ENCODE measurements at regions not wholly inside any gene's neighbourhood (a gene's known extent, or its start where the extent isn't known, plus 50 kb on each side); places are given as distances from the start of the nearest gene placed in this dataset.
"Not testable (repeated sequence)": the region's sequence is repeated elsewhere in the genome, so short reads cannot be mapped to it uniquely, and the experiment has no call there.

DNA sequence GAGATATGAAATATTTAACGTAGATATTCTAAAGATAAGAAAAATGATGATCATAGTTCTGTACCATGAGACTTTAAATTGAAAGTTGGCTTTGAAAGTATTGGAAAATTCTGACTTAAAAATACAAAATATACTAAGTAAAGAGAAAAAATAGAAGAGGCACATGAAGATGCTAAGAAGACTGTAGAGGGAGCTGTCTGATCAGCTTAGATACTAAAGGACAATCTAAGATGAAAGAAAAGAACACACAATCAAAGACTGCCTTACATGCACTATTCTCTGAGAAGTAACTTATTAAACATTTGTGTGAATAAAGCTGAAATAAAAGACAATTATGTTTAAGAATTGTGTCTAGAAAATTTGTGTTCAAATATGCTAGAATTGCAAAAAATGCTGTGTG is 55.1 kb downstream of the RBMXL2 start:
- no peak for DNase-seq (ENCODE audit: extremely low spot score)
- ChIA-PET POLR2A (no interaction called here), CTCF (interaction anchor here (1.0 to 1.9 kb wide), 4 partner anchors 134 to 522 kb away, joined by 3 to 7 read pairs (median 4); no protein-coding TSS in a partner anchor)
- TF ChIP-seq FOXM1 (IDR thresholded peaks at IDR 0.05; ENCODE audit: borderline replicate concordance) (no peak), SP1 (IDR thresholded peaks at IDR 0.05) (no peak), CTBP1 (IDR thresholded peaks at IDR 0.05; ENCODE audit: borderline replicate concordance) (no peak), LEF1 (IDR thresholded peaks at IDR 0.05; ENCODE audit: borderline replicate concordance) (no peak), ZNF384 (IDR thresholded peaks at IDR 0.05) (no peak), BHLHE40 (IDR thresholded peaks at IDR 0.05; ENCODE audit: borderline replicate concordance) (no peak), ARNT (IDR thresholded peaks at IDR 0.05) (no peak), HDGF (IDR thresholded peaks at IDR 0.05; ENCODE audit: borderline replicate concordance) (no peak)

DNA sequence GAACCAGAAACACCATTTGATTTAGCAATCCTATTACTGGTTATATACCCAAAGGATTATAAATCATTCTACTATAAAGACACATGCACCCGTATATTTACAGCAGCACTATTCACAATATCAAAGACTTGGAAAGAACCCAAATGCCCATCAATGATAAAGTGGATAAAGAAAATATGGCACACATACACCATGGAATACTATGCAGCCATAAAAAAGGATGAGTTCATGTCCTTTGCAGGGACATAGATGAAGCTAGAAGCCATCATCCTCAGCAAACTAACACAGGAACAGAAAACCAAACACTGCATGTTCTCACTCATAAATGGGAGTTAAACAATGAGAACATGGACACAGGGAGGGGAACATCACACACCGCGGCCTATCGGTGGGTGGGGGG is 61.3 kb downstream of the RBMXL2 start:
- CTCF ChIA-PET; POLR2A ChIA-PET; DNase-seq (ENCODE audit: extremely low spot score): not testable (repeated sequence)

DNA sequence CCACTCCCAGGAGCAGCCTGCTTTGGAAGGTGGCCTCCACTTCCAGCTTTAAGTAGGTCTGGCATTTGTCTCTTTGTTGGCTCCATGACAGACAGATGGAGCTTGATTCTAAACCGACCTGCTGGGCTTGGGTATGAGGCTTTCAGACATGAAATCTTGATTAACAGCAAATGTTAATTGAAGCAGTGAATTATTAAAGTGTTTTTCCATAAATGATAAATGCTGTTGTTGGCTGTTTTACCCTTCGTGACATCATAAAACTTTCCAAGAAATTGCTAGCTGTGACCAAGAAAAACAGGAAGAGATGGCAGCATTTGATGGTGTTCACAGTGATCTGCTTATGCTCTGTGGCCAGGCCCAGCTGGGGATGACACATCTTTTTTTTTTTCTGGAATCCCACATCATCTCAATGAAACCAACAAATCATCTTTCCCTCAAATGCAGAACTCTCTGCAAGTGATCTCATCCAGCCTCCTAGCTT is 66.1 kb downstream of the RBMXL2 start:
- CTCF ChIA-PET = interaction anchor here (1.2 kb wide), 1 partner anchor 11 kb away, joined by 4 read pairs; no protein-coding TSS in a partner anchor
- POLR2A ChIA-PET = no interaction called here
- DNase-seq (ENCODE audit: extremely low spot score) = no peak
- TF ChIP-seq L3MBTL2 (conservative IDR thresholded peaks at IDR 0.05) (no peak), ZNF384 (IDR thresholded peaks at IDR 0.05) (no peak), FOXM1 (IDR thresholded peaks at IDR 0.05; ENCODE audit: borderline replicate concordance) (no peak), BHLHE40 (IDR thresholded peaks at IDR 0.05; ENCODE audit: borderline replicate concordance) (no peak), NFRKB (IDR thresholded peaks at IDR 0.05) (no peak), PKNOX1 (IDR thresholded peaks at IDR 0.05) (no peak)

DNA sequence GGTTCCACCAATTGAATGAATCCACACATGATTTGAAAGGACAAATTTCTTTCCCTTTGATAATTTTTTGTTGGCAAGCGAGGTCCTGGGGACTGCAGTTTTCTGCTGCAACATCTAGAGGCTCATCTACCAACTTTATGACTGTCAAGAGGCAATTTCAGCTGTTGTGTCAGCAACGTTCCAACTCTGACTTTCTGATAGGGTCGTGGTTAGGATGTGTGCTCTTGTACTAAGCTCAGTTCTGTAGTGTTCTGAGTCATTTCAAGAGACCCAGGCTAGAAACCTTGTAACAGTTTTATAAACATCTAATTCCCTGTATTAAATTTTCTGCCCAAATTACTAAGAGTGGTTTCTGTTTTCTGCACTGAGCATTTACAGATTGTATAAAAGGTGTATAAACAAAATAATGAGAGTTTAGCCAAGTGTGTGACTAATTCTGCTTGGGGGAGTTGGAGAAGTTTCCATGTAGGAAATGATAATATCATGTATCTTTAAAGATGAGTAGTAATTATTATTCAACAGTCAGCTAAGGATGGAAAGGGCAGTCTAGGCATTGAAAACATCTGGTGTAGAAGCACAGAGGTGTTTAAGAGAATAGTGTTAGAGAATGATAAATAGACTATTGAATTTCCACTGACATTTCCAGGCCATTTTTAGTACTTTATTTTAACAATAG is 72.2 kb downstream of the RBMXL2 start:
- CTCF ChIA-PET = no interaction called here
- TF ChIP-seq ARNT (IDR thresholded peaks at IDR 0.05) (no peak), CTBP1 (IDR thresholded peaks at IDR 0.05; ENCODE audit: borderline replicate concordance) (no peak), FOXK2 (IDR thresholded peaks at IDR 0.05) (no peak), HDGF (IDR thresholded peaks at IDR 0.05; ENCODE audit: borderline replicate concordance) (no peak), TARDBP (IDR thresholded peaks at IDR 0.05) (no peak), L3MBTL2 (conservative IDR thresholded peaks at IDR 0.05) (no peak), FOXM1 (IDR thresholded peaks at IDR 0.05; ENCODE audit: borderline replicate concordance) (no peak), BHLHE40 (IDR thresholded peaks at IDR 0.05; ENCODE audit: borderline replicate concordance) (no peak), ZNF384 (IDR thresholded peaks at IDR 0.05) (no peak), NFRKB (IDR thresholded peaks at IDR 0.05) (no peak), FOXA1 (IDR thresholded peaks at IDR 0.05) (no peak), SP1 (IDR thresholded peaks at IDR 0.05) (no peak), ELF4 (IDR thresholded peaks at IDR 0.05) (no peak), SUZ12 (IDR thresholded peaks at IDR 0.05) (no peak), LEF1 (IDR thresholded peaks at IDR 0.05; ENCODE audit: borderline replicate concordance) (no peak), PKNOX1 (IDR thresholded peaks at IDR 0.05) (no peak)
- POLR2A ChIA-PET = no interaction called here
- no peak for DNase-seq (ENCODE audit: extremely low spot score)

DNA sequence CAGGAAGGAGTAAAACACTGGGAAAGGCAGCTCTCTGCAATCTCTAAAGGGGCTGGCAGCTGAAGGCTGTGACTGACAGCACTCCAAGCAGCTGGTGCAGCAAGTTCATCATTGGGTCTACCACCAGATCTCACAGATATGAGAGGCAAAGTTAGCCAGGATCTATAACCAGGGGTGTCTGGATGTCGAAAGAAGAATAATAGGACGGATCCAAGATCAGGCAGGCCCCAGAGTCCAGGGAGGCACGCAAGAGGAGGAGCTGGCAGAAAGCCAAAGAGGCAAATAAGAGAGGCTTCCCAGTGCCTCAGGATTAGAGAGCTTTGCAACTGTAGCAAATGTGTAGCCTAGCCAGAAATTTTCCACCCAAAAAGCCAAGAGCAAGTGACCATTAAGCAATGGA is 77.1 kb downstream of the RBMXL2 start:
- POLR2A ChIA-PET = no interaction called here
- no peak for TF ChIP-seq L3MBTL2 (conservative IDR thresholded peaks at IDR 0.05)
- no peak for TF ChIP-seq FOXK2 (IDR thresholded peaks at IDR 0.05)
- no peak for TF ChIP-seq CTBP1 (IDR thresholded peaks at IDR 0.05; ENCODE audit: borderline replicate concordance)
- TF ChIP-seq PKNOX1 (IDR thresholded peaks at IDR 0.05) = no peak
- no peak for TF ChIP-seq ARNT (IDR thresholded peaks at IDR 0.05)
- no peak for TF ChIP-seq TARDBP (IDR thresholded peaks at IDR 0.05)
- TF ChIP-seq ELF4 (IDR thresholded peaks at IDR 0.05) = no peak
- TF ChIP-seq FOXA1 (IDR thresholded peaks at IDR 0.05) = no peak
- DNase-seq (ENCODE audit: extremely low spot score) = peak; percentile 19
- CTCF ChIA-PET = interaction anchor here (1.0 kb wide), 1 partner anchor 10 kb away, joined by 4 read pairs; no protein-coding TSS in a partner anchor

GRCh38 chr11:7167976-7168740 is 79.4 kb downstream of the RBMXL2 start:
- ChIA-PET CTCF (no interaction called here), POLR2A (interaction anchor here (0.6 kb wide), 1 partner anchor 14 kb away, joined by 3 read pairs; no protein-coding TSS in a partner anchor)
- no peak for DNase-seq (ENCODE audit: extremely low spot score)
- TF ChIP-seq FOXA1 (IDR thresholded peaks at IDR 0.05) = no peak
- no peak for TF ChIP-seq FOXK2 (IDR thresholded peaks at IDR 0.05)
- TF ChIP-seq ARNT (IDR thresholded peaks at IDR 0.05) = no peak
- TF ChIP-seq ZNF384 (IDR thresholded peaks at IDR 0.05) = no peak
- no peak for TF ChIP-seq ELF4 (IDR thresholded peaks at IDR 0.05)
- TF ChIP-seq BHLHE40 (IDR thresholded peaks at IDR 0.05; ENCODE audit: borderline replicate concordance) = no peak
- no peak for TF ChIP-seq L3MBTL2 (conservative IDR thresholded peaks at IDR 0.05)
- no peak for TF ChIP-seq TARDBP (IDR thresholded peaks at IDR 0.05)
- no peak for TF ChIP-seq PKNOX1 (IDR thresholded peaks at IDR 0.05)
- no peak for TF ChIP-seq CTBP1 (IDR thresholded peaks at IDR 0.05; ENCODE audit: borderline replicate concordance)
- TF ChIP-seq SP1 (IDR thresholded peaks at IDR 0.05) = no peak

Measured in HEK293T (cell line).